Fibroblast of skin of left quadriceps (primary cell): ENCODE measurements at regions not wholly inside any gene's neighbourhood (a gene's known extent, or its start where the extent isn't known, plus 50 kb on each side); places are given as distances from the start of the nearest gene placed in this dataset.
"Not testable (repeated sequence)": the region's sequence is repeated elsewhere in the genome, so short reads cannot be mapped to it uniquely, and the experiment has no call there.

Experiments
- DNase-seq, 2 experiments: peaks; one replicate each; pipeline ENCODE4 v3.0.0-alpha.2; 2013; ENCODE audit warnings: low read depth in 2 of 2

GRCh38 chr2:34549710-34550345, 950.7 kb upstream of the FAM98A start:
- DNase-seq: no peak

GRCh38 chr2:34547900-34548299, 948.8 kb upstream of the FAM98A start:
- DNase-seq: no peak

- DNase-seq: no peak
Measured at GRCh38 chr2:34547340-34547739, 948.2 kb upstream of the FAM98A start.

- no peak for DNase-seq
Measured at GRCh38 chr2:34545486-34546136, 946.5 kb upstream of the FAM98A start.

GRCh38 chr2:34534761-34535160, 935.7 kb upstream of the FAM98A start:
- no peak for DNase-seq

GRCh38 chr2:34534341-34534740, 935.2 kb upstream of the FAM98A start:
- no peak for DNase-seq

GRCh38 chr2:34533585-34534183, 934.6 kb upstream of the FAM98A start:
- DNase-seq: no peak

- DNase-seq: no peak
Measured at GRCh38 chr2:34529965-34530364, 930.9 kb upstream of the FAM98A start.

- DNase-seq: no peak
Measured at GRCh38 chr2:34523958-34524514, 924.9 kb upstream of the FAM98A start.

- no peak for DNase-seq
Measured at GRCh38 chr2:34519659-34520058, 920.6 kb upstream of the FAM98A start.

GRCh38 chr2:34498561-34498960, 899.5 kb upstream of the FAM98A start:
- DNase-seq: no peak

GRCh38 chr2:34494192-34494591, 895.1 kb upstream of the FAM98A start:
- DNase-seq: not testable (repeated sequence)

- no peak for DNase-seq
Measured at GRCh38 chr2:34492561-34493455, 893.7 kb upstream of the FAM98A start.

GRCh38 chr2:34486965-34487364, 887.9 kb upstream of the FAM98A start:
- no peak for DNase-seq

GRCh38 chr2:34481542-34481941, 882.4 kb upstream of the FAM98A start:
- DNase-seq: no peak

- no peak for DNase-seq
Measured at GRCh38 chr2:34480366-34480765, 881.3 kb upstream of the FAM98A start.

- DNase-seq: no peak
Measured at GRCh38 chr2:34475156-34475555, 876.1 kb upstream of the FAM98A start.

GRCh38 chr2:34474646-34475045, 875.5 kb upstream of the FAM98A start:
- DNase-seq: no peak

- DNase-seq: no peak
Measured at GRCh38 chr2:34447097-34447496, 848.0 kb upstream of the FAM98A start.

- no peak for DNase-seq
Measured at GRCh38 chr2:34423301-34423700, 824.2 kb upstream of the FAM98A start.

- DNase-seq: no peak
Measured at GRCh38 chr2:34419856-34420255, 820.8 kb upstream of the FAM98A start.

GRCh38 chr2:34416856-34417255, 817.8 kb upstream of the FAM98A start:
- DNase-seq: no peak
